ENCODE measurements at regions not wholly inside any gene's neighbourhood (a gene's known extent, or its start where the extent isn't known, plus 50 kb on each side); places are given as distances from the start of the nearest gene placed in this dataset.

DNA sequence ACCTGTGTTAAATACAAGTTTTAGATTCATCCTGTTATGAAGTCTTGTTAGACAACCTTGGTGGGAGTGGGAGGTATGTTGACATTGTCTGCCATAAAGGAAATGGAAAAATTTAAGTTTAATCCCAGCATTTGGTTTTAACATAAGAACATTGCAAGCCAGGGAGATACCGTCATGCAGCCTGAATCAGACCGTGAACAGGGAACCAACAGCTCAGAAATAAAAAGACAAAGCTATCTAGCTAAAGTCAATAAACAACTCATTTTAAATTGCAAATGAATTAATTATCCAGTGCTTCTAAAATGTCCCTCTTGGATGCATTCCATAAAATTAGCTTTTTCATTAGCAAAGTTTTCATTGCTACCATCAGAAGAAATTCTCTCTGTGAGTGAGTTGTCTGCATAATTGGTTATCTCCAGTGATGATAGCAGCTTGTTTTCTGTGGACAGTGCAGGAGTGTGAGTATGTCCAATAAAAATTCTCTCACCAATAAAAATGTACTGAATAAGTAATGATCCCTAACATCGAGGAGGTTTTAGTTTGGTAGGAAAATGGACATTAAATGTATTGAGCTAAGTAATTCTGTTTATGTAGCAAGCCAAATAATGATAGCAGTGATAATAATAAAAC is 170.6 kb upstream of the TMTC4 start:
- Histone ChIP-seq H3K9ac (ENCODE audit: extremely low read depth, low read length, poor library complexity, severe bottlenecking) (no peak overlapping the region), H3K9me3 (ENCODE audit: control insufficient read depth, low read length) (peaks cover 9% of the 10 kb centered on the region), H3K27ac (ENCODE audit: low read depth, low read length) (no peak overlapping the region), H3K27me3 (ENCODE audit: control insufficient read depth, insufficient read depth, low read length, poor library complexity, severe bottlenecking) (no peaks in the 10 kb centered on the region), H3K4me3 (ENCODE audit: low read length) (no peak overlapping the region), H3K4me1 (ENCODE audit: control insufficient read depth, insufficient read depth, low read length) (no peaks in the 10 kb centered on the region), H3K36me3 (ENCODE audit: control insufficient read depth, insufficient read depth, low read length) (no peaks in the 10 kb centered on the region)
- no peak overlapping the region for H3K4me3 Mint-ChIP-seq
- H3K9me3 Mint-ChIP-seq, result peaks cover 4% of the 10 kb centered on the region
- DNase-seq, result no peak
- no peak for TF ChIP-seq CTCF (conservative IDR thresholded peaks at IDR 0.05)
- H3K27ac Mint-ChIP-seq, result no peak overlapping the region
- H3K4me1 Mint-ChIP-seq, result no peaks in the 10 kb centered on the region
- 83 to 94% methylated on average over 1 to 2 of the region's 3 CpGs for WGBS, 2 experiments (ENCODE audit: insufficient coverage in 1 of 2, insufficient read length in 1 of 2)
- no peaks in the 10 kb centered on the region for H3K36me3 Mint-ChIP-seq (ENCODE audit: low read depth)
- no peaks in the 10 kb centered on the region for H3K27me3 Mint-ChIP-seq (ENCODE audit: insufficient read depth)

GRCh38 chr13:100842136-100842535 is 167.5 kb upstream of the TMTC4 start:
- H3K4me1 ChIP-seq (ENCODE audit: control insufficient read depth, insufficient read depth, low read length), result no peaks in the 10 kb centered on the region
- 89% methylated on average over 1 of the region's 1 CpG; no CpG with 5 or more reads in 1 of the 2 experiments for WGBS, 2 experiments (ENCODE audit: insufficient coverage in 1 of 2, insufficient read length in 1 of 2)
- no peak overlapping the region for H3K9ac ChIP-seq (ENCODE audit: extremely low read depth, low read length, poor library complexity, severe bottlenecking)
- no peaks in the 10 kb centered on the region for H3K27me3 ChIP-seq (ENCODE audit: control insufficient read depth, insufficient read depth, low read length, poor library complexity, severe bottlenecking)
- no peaks in the 10 kb centered on the region for H3K27me3 Mint-ChIP-seq (ENCODE audit: insufficient read depth)
- no peaks in the 10 kb centered on the region for H3K36me3 Mint-ChIP-seq (ENCODE audit: low read depth)
- DNase-seq, result no peak
- H3K27ac ChIP-seq (ENCODE audit: low read depth, low read length), result no peak overlapping the region
- TF ChIP-seq CTCF (conservative IDR thresholded peaks at IDR 0.05), result no peak
- H3K9me3 ChIP-seq (ENCODE audit: control insufficient read depth, low read length), result no peaks in the 10 kb centered on the region
- H3K4me3 ChIP-seq (ENCODE audit: low read length), result no peak overlapping the region
- H3K36me3 ChIP-seq (ENCODE audit: control insufficient read depth, insufficient read depth, low read length), result no peaks in the 10 kb centered on the region
- H3K4me3 Mint-ChIP-seq, result no peak overlapping the region
- H3K4me1 Mint-ChIP-seq, result no peaks in the 10 kb centered on the region
- no peak overlapping the region for H3K27ac Mint-ChIP-seq
- no peaks in the 10 kb centered on the region for H3K9me3 Mint-ChIP-seq

GRCh38 chr13:100838387-100838786 is 163.8 kb upstream of the TMTC4 start:
- Histone ChIP-seq H3K4me3 (ENCODE audit: low read length) (no peak overlapping the region), H3K9me3 (ENCODE audit: control insufficient read depth, low read length) (no peaks in the 10 kb centered on the region), H3K4me1 (ENCODE audit: control insufficient read depth, insufficient read depth, low read length) (no peaks in the 10 kb centered on the region), H3K27me3 (ENCODE audit: control insufficient read depth, insufficient read depth, low read length, poor library complexity, severe bottlenecking) (no peaks in the 10 kb centered on the region), H3K9ac (ENCODE audit: extremely low read depth, low read length, poor library complexity, severe bottlenecking) (no peak overlapping the region), H3K36me3 (ENCODE audit: control insufficient read depth, insufficient read depth, low read length) (no peaks in the 10 kb centered on the region), H3K27ac (ENCODE audit: low read depth, low read length) (no peak overlapping the region)
- WGBS, 2 experiments (ENCODE audit: insufficient coverage in 1 of 2, insufficient read length in 1 of 2), result 93 to 96% methylated on average over 2 of the region's 2 CpGs
- Mint-ChIP-seq H3K4me1 (no peaks in the 10 kb centered on the region), H3K27me3 (ENCODE audit: insufficient read depth) (no peaks in the 10 kb centered on the region), H3K4me3 (no peak overlapping the region), H3K27ac (no peak overlapping the region), H3K9me3 (no peaks in the 10 kb centered on the region), H3K36me3 (ENCODE audit: low read depth) (no peaks in the 10 kb centered on the region)
- TF ChIP-seq CTCF (conservative IDR thresholded peaks at IDR 0.05), result no peak
- no peak for DNase-seq
